Cardiac fibroblast (primary cell): ENCODE measurements at regions not wholly inside any gene's neighbourhood (a gene's known extent, or its start where the extent isn't known, plus 50 kb on each side); places are given as distances from the start of the nearest gene placed in this dataset.

Experiments used
- DNase-seq, 2 donors: peaks; one replicate each; pipeline versions ENCODE4 v3.0.0 to v3.0.0-alpha.2; 2010; ENCODE audit warnings: low read depth in 2 of 2
- H3K4me3 ChIP-seq, 2 donors: replicated peaks in 1 of 2; 1 replicate in 1 of 2; 2 replicates in 1 of 2; pipeline ENCODE4 v1.5.1; 2011; ENCODE audit warnings: low read depth in 2 of 2, low read length in 2 of 2, mild to moderate bottlenecking in 2 of 2, moderate library complexity in 1 of 2
- CTCF ChIP-seq: IDR thresholded peaks from one replicate; pipeline ENCODE4 v1.5.1; 2011; ENCODE audit warnings: low read depth, mild to moderate bottlenecking, low read length, inconsistent platforms

- TF ChIP-seq CTCF = no peak
- DNase-seq = no peak
- H3K4me3 ChIP-seq = no peak overlapping the region
Observed at GRCh38 chr1:36570006-36570405, 87.3 kb upstream of the CSF3R start.

GRCh38 chr1:36567601-36568341 is 85.1 kb upstream of the CSF3R start:
- DNase-seq = no peak
- H3K4me3 ChIP-seq = no peak overlapping the region
- TF ChIP-seq CTCF = no peak

- TF ChIP-seq CTCF = no peak
- H3K4me3 ChIP-seq = no peak overlapping the region
- DNase-seq = no peak
Observed at GRCh38 chr1:36565576-36566501, 83.1 kb upstream of the CSF3R start.

- TF ChIP-seq CTCF = no peak
- no peak for DNase-seq
- no peak overlapping the region for H3K4me3 ChIP-seq
Observed at GRCh38 chr1:36562181-36562685, 79.5 kb upstream of the CSF3R start.

- DNase-seq = no peak
- no peak for TF ChIP-seq CTCF
- H3K4me3 ChIP-seq = no peak overlapping the region
Observed at GRCh38 chr1:36561361-36561724, 78.6 kb upstream of the CSF3R start.

DNA sequence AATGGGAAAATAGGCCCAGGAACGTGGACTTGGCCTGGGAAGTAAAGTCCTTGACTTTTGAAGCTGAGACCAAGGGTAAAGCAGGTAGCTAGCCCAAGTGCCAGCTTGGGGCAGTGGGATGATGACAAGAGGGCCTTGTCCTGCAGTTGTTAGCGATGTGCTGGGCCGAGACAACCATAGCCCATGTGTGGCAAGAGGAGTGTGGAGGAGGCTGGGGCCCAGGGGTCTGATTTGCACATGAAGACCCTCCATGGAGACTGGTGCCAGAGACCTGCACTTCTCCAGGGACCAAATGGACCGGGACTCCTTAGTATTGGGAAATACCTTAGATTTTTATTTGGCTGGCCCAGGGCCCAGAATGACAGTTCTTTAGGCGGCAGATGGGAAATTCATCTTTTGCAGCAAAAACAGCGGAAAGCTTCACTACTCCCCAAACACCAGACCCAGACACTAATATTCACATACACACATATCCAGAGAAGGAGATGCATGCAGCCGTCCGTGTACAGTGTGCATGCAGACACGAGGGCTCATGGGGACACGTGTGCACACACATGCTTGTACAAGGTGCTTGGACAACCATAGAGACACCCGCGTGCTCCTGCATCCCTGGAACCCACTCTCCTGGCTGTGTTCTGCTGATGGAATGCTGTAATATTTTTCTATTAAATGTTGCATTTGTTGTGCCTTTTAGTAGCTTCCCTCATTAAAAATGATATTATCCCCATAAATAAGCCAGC is 78.1 kb upstream of the CSF3R start:
- no peak for DNase-seq
- H3K4me3 ChIP-seq = no peak overlapping the region
- no peak for TF ChIP-seq CTCF
